Fibroblast of villous mesenchyme (primary cell): ENCODE measurements at regions not wholly inside any gene's neighbourhood (a gene's known extent, or its start where the extent isn't known, plus 50 kb on each side); places are given as distances from the start of the nearest gene placed in this dataset.

ENCODE experiments used
- DNase-seq: peaks from one replicate; pipeline ENCODE4 v3.0.0-alpha.2; 2010; ENCODE audit warnings: low read depth
- H3K4me3 ChIP-seq: 2 replicates; pipeline ENCODE4 v1.5.1; 2011; ENCODE audit warnings: low read depth, mild to moderate bottlenecking, low read length
- CTCF ChIP-seq: IDR thresholded peaks from 2 replicates; pipeline ENCODE4 v1.5.1; 2012; ENCODE audit warnings: low read depth, mild to moderate bottlenecking, low read length; ENCODE audit not compliant: insufficient read depth

- no peak for DNase-seq
- no peak overlapping the region for H3K4me3 ChIP-seq
- TF ChIP-seq CTCF: no peak
Measured at GRCh38 chr5:136924490-136924889, 559.1 kb upstream of the TRPC7 start.

- no peak for DNase-seq
- no peak for TF ChIP-seq CTCF
- H3K4me3 ChIP-seq: no peak overlapping the region
Measured at GRCh38 chr5:136910625-136911024, 545.3 kb upstream of the TRPC7 start.

GRCh38 chr5:136909906-136910305 is 544.6 kb upstream of the TRPC7 start:
- DNase-seq: no peak
- H3K4me3 ChIP-seq: no peak overlapping the region
- no peak for TF ChIP-seq CTCF

- no peak for TF ChIP-seq CTCF
- H3K4me3 ChIP-seq: no peak overlapping the region
- no peak for DNase-seq
Measured at GRCh38 chr5:136907371-136907770, 542.0 kb upstream of the TRPC7 start.

GRCh38 chr5:136906545-136906944 is 541.2 kb upstream of the TRPC7 start:
- no peak for DNase-seq
- no peak overlapping the region for H3K4me3 ChIP-seq
- no peak for TF ChIP-seq CTCF

- no peak for DNase-seq
- H3K4me3 ChIP-seq: no peak overlapping the region
- no peak for TF ChIP-seq CTCF
Measured at GRCh38 chr5:136905571-136905970, 540.2 kb upstream of the TRPC7 start.

- TF ChIP-seq CTCF: no peak
- no peak overlapping the region for H3K4me3 ChIP-seq
- DNase-seq: no peak
Measured at GRCh38 chr5:136894070-136894469, 528.7 kb upstream of the TRPC7 start.
